SU-DHL-6 (cell line): ENCODE measurements at regions not wholly inside any gene's neighbourhood (a gene's known extent, or its start where the extent isn't known, plus 50 kb on each side); places are given as distances from the start of the nearest gene placed in this dataset.

Source experiments
- H2AFZ ChIP-seq: fragments of 200-600 bp; sonication (generic); 2 replicates; pipeline ENCODE4 v1.6.1; 2014; ENCODE audit warnings: low read depth, mild to moderate bottlenecking, moderate library complexity, mixed read lengths, antibody characterized with exemption, low read length; ENCODE audit not compliant: severe bottlenecking
- H3F3A ChIP-seq: fragments of 200-600 bp; shearing (Covaris generic); 2 replicates; pipeline ENCODE4 v1.6.0; 2016; ENCODE audit warnings: antibody characterized with exemption, mild to moderate bottlenecking; ENCODE audit not compliant: insufficient read depth
- H3K27ac ChIP-seq: fragments of 200-600 bp; sonication (generic); 2 replicates; pipeline ENCODE4 v1.5.1; 2016; ENCODE audit warnings: low read depth, mild to moderate bottlenecking, low read length, moderate library complexity, mixed read lengths
- H3K27me3 ChIP-seq: fragments of 200-600 bp; sonication (generic), shearing (Covaris generic); 2 replicates; pipeline ENCODE4 v1.6.0; 2014; ENCODE audit warnings: mild to moderate bottlenecking, low read length
- H3K36me3 ChIP-seq: fragments of 200-600 bp; sonication (generic); 2 replicates; pipeline ENCODE4 v1.6.1; 2014; ENCODE audit warnings: mild to moderate bottlenecking, low read length, mixed read lengths
- H3K4me2 ChIP-seq: fragments of 300-600, 200-600 bp; shearing (Covaris generic), sonication (generic); 2 replicates; pipeline ENCODE4 v1.6.0; 2014; ENCODE audit warnings: low read length, low read depth, mild to moderate bottlenecking; ENCODE audit not compliant: poor library complexity, severe bottlenecking
- H3K4me3 ChIP-seq: fragments of 200-600 bp; sonication (generic); 2 replicates; pipeline ENCODE4 v1.5.1; 2014; ENCODE audit warnings: antibody characterized with exemption, low read length, mild to moderate bottlenecking, mixed read lengths; ENCODE audit not compliant: insufficient read depth, poor library complexity, severe bottlenecking
- H3K79me2 ChIP-seq: fragments of 200-600 bp; sonication (generic); 2 replicates; pipeline ENCODE4 v1.6.1; 2014; ENCODE audit warnings: mild to moderate bottlenecking, low read length, moderate library complexity; ENCODE audit not compliant: insufficient read depth
- H3K9ac ChIP-seq: fragments of 200-600 bp; sonication (generic); 2 replicates; pipeline ENCODE4 v1.7.0; 2014; ENCODE audit warnings: mild to moderate bottlenecking, low read length
- H3K9me2 ChIP-seq: fragments of 200-600 bp; sonication (generic); replicated peaks from 2 replicates; pipeline ENCODE4 v1.6.1; 2014; ENCODE audit warnings: low read length; ENCODE audit not compliant: insufficient read depth
- H3K9me3 ChIP-seq: fragments of 200-600 bp; sonication (generic); 2 replicates; pipeline ENCODE4 v1.6.1; 2014; ENCODE audit warnings: low read length, mixed read lengths; ENCODE audit not compliant: insufficient read depth
- H4K20me1 ChIP-seq: fragments of 200-600 bp; sonication (generic); 2 replicates; pipeline ENCODE4 v1.6.1; 2014; ENCODE audit warnings: low read depth, mild to moderate bottlenecking, antibody characterized with exemption, low read length, moderate library complexity, mixed read lengths
- EZH2phosphoT487 ChIP-seq: fragments of 200-600 bp; sonication (generic), shearing (Covaris generic); conservative IDR thresholded peaks from 2 replicates; pipeline ENCODE4 v1.6.1; 2018; ENCODE audit warnings: mild to moderate bottlenecking, antibody characterized with exemption, low read length, moderate library complexity, mixed read lengths
- TF ChIP-seq, protein P1 (sequence below): fragments of 200-600 bp; sonication (generic); IDR thresholded peaks from one replicate; pipeline ENCODE4 v1.5.1; 2017; ENCODE audit warnings: antibody characterized with exemption, mild to moderate bottlenecking, low read length, moderate library complexity; ENCODE audit not compliant: insufficient read depth, poor library complexity, severe bottlenecking

- no peak for TF ChIP-seq EZH2phosphoT487
- TF ChIP-seq, protein P1, sequence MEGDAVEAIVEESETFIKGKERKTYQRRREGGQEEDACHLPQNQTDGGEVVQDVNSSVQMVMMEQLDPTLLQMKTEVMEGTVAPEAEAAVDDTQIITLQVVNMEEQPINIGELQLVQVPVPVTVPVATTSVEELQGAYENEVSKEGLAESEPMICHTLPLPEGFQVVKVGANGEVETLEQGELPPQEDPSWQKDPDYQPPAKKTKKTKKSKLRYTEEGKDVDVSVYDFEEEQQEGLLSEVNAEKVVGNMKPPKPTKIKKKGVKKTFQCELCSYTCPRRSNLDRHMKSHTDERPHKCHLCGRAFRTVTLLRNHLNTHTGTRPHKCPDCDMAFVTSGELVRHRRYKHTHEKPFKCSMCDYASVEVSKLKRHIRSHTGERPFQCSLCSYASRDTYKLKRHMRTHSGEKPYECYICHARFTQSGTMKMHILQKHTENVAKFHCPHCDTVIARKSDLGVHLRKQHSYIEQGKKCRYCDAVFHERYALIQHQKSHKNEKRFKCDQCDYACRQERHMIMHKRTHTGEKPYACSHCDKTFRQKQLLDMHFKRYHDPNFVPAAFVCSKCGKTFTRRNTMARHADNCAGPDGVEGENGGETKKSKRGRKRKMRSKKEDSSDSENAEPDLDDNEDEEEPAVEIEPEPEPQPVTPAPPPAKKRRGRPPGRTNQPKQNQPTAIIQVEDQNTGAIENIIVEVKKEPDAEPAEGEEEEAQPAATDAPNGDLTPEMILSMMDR: no peak
- no peaks in the 10 kb centered on the region for H3K79me2 ChIP-seq
Measured at GRCh38 chr16:26211542-26211941, 519.8 kb downstream of the HS3ST4 start.

DNA sequence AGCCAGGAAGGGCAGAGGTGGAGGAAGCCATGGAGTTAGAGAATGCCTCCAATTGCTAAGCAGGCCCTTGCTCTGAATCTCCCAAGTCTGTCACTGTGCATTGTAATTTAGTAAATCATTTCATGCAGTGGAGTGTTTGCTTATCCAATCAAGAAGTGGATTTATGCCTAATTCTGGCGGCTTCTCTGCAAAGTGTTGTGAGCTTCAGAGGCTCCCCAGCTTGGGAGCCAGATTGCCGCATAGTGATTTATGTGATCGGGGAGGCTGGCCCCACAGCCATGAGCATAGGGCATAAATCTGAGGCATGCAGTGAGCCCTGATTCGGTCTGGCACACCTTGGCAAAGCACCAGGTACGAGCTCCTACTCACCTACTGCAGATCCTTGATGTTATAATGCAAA is 520.8 kb downstream of the HS3ST4 start:
- no peak overlapping the region for H3K4me3 ChIP-seq
- H3F3A ChIP-seq: no peaks in the 10 kb centered on the region
- no peaks in the 10 kb centered on the region for H3K27me3 ChIP-seq
- no peak overlapping the region for H2AFZ ChIP-seq
- no peak overlapping the region for H3K9ac ChIP-seq
- TF ChIP-seq, protein P1: no peak
- no peak for TF ChIP-seq EZH2phosphoT487
- no peaks in the 10 kb centered on the region for H3K9me2 ChIP-seq
- H3K9me3 ChIP-seq: no peaks in the 10 kb centered on the region
- H4K20me1 ChIP-seq: no peaks in the 10 kb centered on the region
- H3K79me2 ChIP-seq: no peaks in the 10 kb centered on the region
- H3K27ac ChIP-seq: no peak overlapping the region
- no peak overlapping the region for H3K4me2 ChIP-seq
- no peaks in the 10 kb centered on the region for H3K36me3 ChIP-seq

More at GRCh38 chr16:26211542-26211941, 519.8 kb downstream of the HS3ST4 start:
- no peaks in the 10 kb centered on the region for H3K9me3 ChIP-seq
- H3F3A ChIP-seq: no peaks in the 10 kb centered on the region
- no peak overlapping the region for H2AFZ ChIP-seq
- H4K20me1 ChIP-seq: no peaks in the 10 kb centered on the region
- no peak overlapping the region for H3K9ac ChIP-seq
- no peaks in the 10 kb centered on the region for H3K9me2 ChIP-seq
- H3K27ac ChIP-seq: no peak overlapping the region
- no peaks in the 10 kb centered on the region for H3K27me3 ChIP-seq
- no peak overlapping the region for H3K4me3 ChIP-seq
- no peaks in the 10 kb centered on the region for H3K36me3 ChIP-seq
- H3K4me2 ChIP-seq: no peak overlapping the region

GRCh38 chr16:26214581-26215174 is 522.9 kb downstream of the HS3ST4 start:
- Histone ChIP-seq H3K27ac (no peak overlapping the region), H3K9me2 (no peaks in the 10 kb centered on the region), H3F3A (no peaks in the 10 kb centered on the region), H3K9me3 (no peaks in the 10 kb centered on the region), H3K36me3 (no peaks in the 10 kb centered on the region), H2AFZ (no peak overlapping the region), H3K9ac (no peak overlapping the region), H3K4me3 (no peak overlapping the region), H3K4me2 (no peak overlapping the region), H4K20me1 (no peaks in the 10 kb centered on the region), H3K27me3 (no peaks in the 10 kb centered on the region), H3K79me2 (no peaks in the 10 kb centered on the region)
- TF ChIP-seq, protein P1: no peak
- TF ChIP-seq EZH2phosphoT487: no peak
